ENCODE measurements at regions not wholly inside any gene's neighbourhood (a gene's known extent, or its start where the extent isn't known, plus 50 kb on each side); places are given as distances from the start of the nearest gene placed in this dataset.

- Histone ChIP-seq H3K36me3 (ENCODE audit: control insufficient read depth in 2 of 3, insufficient read depth in 3 of 3, low read length in 3 of 3) (no peaks in the 10 kb centered on the region), H3K9me3 (ENCODE audit: control insufficient read depth in 2 of 3, insufficient read depth in 1 of 3, low read length in 3 of 3) (no peaks in the 10 kb centered on the region), H3K4me1 (ENCODE audit: control insufficient read depth in 2 of 3, insufficient read depth in 2 of 3, low read depth in 1 of 3, low read length in 3 of 3) (no peaks in the 10 kb centered on the region), H3K27ac (ENCODE audit: low read depth in 2 of 2, low read length in 2 of 2) (no peak overlapping the region), H3K4me3 (ENCODE audit: low read length in 3 of 3) (no peak overlapping the region), H3K27me3 (ENCODE audit: control insufficient read depth, insufficient read depth, low read length) (no peaks in the 10 kb centered on the region), H3K9ac (ENCODE audit: low read length in 3 of 3) (no peak overlapping the region)
- intact Hi-C loops (cut with DNase I): no loop called here
- DNase-seq (peak in 2 of 5 donors; percentile 19 to 40), FAIRE-seq (no peak)
- TF ChIP-seq CTCF (IDR thresholded peaks at IDR 0.05; ENCODE audit: borderline replicate concordance, extremely low read depth, insufficient read depth): no peak
Measured at GRCh38 chr19:29401712-29402421, 123.9 kb upstream of the VSTM2B start.

GRCh38 chr19:29402563-29402962, 123.2 kb upstream of the VSTM2B start:
- Histone ChIP-seq H3K27ac (ENCODE audit: low read depth in 2 of 2, low read length in 2 of 2) (no peak overlapping the region), H3K4me3 (ENCODE audit: low read length in 3 of 3) (no peak overlapping the region), H3K36me3 (ENCODE audit: control insufficient read depth in 2 of 3, insufficient read depth in 3 of 3, low read length in 3 of 3) (no peaks in the 10 kb centered on the region), H3K9ac (ENCODE audit: low read length in 3 of 3) (no peak overlapping the region), H3K9me3 (ENCODE audit: control insufficient read depth in 2 of 3, insufficient read depth in 1 of 3, low read length in 3 of 3) (no peaks in the 10 kb centered on the region), H3K4me1 (ENCODE audit: control insufficient read depth in 2 of 3, insufficient read depth in 2 of 3, low read depth in 1 of 3, low read length in 3 of 3) (no peaks in the 10 kb centered on the region), H3K27me3 (ENCODE audit: control insufficient read depth, insufficient read depth, low read length) (no peaks in the 10 kb centered on the region)
- FAIRE-seq (no peak), DNase-seq (no peak)
- no peak for TF ChIP-seq CTCF (IDR thresholded peaks at IDR 0.05; ENCODE audit: borderline replicate concordance, extremely low read depth, insufficient read depth)
- intact Hi-C loops (cut with DNase I): no loop called here

GRCh38 chr19:29404015-29404414, 121.8 kb upstream of the VSTM2B start:
- TF ChIP-seq CTCF (IDR thresholded peaks at IDR 0.05; ENCODE audit: borderline replicate concordance, extremely low read depth, insufficient read depth): no peak
- Histone ChIP-seq H3K27me3 (ENCODE audit: control insufficient read depth, insufficient read depth, low read length) (no peaks in the 10 kb centered on the region), H3K4me1 (ENCODE audit: control insufficient read depth in 2 of 3, insufficient read depth in 2 of 3, low read depth in 1 of 3, low read length in 3 of 3) (no peaks in the 10 kb centered on the region), H3K9me3 (ENCODE audit: control insufficient read depth in 2 of 3, insufficient read depth in 1 of 3, low read length in 3 of 3) (no peaks in the 10 kb centered on the region), H3K4me3 (ENCODE audit: low read length in 3 of 3) (no peak overlapping the region), H3K36me3 (ENCODE audit: control insufficient read depth in 2 of 3, insufficient read depth in 3 of 3, low read length in 3 of 3) (no peaks in the 10 kb centered on the region), H3K9ac (ENCODE audit: low read length in 3 of 3) (no peak overlapping the region), H3K27ac (ENCODE audit: low read depth in 2 of 2, low read length in 2 of 2) (no peak overlapping the region)
- no peak for DNase-seq
- no peak for FAIRE-seq
- intact Hi-C loops (cut with DNase I): no loop called here
